Lower leg skin (tissue), 4 donors: ENCODE measurements at regions not wholly inside any gene's neighbourhood (a gene's known extent, or its start where the extent isn't known, plus 50 kb on each side); places are given as distances from the start of the nearest gene placed in this dataset.

Source experiments
- DNase-seq, 2 donors: peaks; one replicate each; pipeline ENCODE4 v3.0.0-alpha.2; 2019; ENCODE audit warnings: low spot score in 2 of 2
- H3K4me3 ChIP-seq: fragments of 200-600 bp; sonication (generic); 2 replicates; pipeline ENCODE4 v1.5.1; 2017; ENCODE audit warnings: mild to moderate bottlenecking, low read depth; ENCODE audit not compliant: poor library complexity, severe bottlenecking
- POLR2A ChIP-seq, 2 donors: fragments of 450-650 bp; IDR thresholded peaks; one replicate each; pipeline ENCODE4 v1.6.1; 2016 to 2017; ENCODE audit warnings: antibody characterized with exemption in 2 of 2, mild to moderate bottlenecking in 1 of 2, moderate library complexity in 1 of 2
- WGBS, 2 donors: methylation state at CpG; one replicate each; pipeline ENCODE4 v1.1.5; 2018; 5-methylcytosine and 5-hydroxymethylcytosine counted together
- intact Hi-C: fragments of 100-400 bp; cut with DNase I; formaldehyde crosslinking; loops from one replicate; pipeline ENCODE4 v1.15.0; 2023; ENCODE audit warnings: low total_unique reads
- TF ChIP-seq, protein P1 (sequence below), 3 donors: fragments of 450-650 bp; IDR thresholded peaks; one replicate each; pipeline ENCODE4 v1.5.1; 2016; ENCODE audit warnings: antibody characterized with exemption in 3 of 3, mild to moderate bottlenecking in 3 of 3, moderate library complexity in 2 of 3

DNA sequence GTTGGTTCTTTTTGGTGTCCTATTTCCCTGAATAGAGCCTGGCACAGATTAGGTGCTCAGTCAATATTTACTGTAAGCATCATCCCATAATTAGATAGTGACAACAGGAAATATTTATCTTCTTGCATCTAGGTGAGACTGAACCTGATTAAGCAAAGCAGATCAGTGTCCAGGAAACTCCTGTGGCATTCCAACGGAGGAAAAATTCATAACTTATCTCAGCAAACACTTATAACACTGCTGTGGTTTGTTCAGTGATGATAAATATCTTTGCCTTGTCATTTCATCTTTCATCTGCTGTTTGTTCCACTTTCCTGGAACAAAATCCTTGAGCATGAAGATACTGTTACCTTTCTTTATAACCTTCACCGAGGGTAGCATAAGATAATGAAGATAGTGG is 1160.3 kb upstream of the AUTS2 start:
- DNase-seq: no peak
- intact Hi-C loops: no loop called here
- H3K4me3 ChIP-seq: no peak overlapping the region
- 40 to 46% methylated on average over 2 of the region's 2 CpGs for WGBS, 2 donors
- TF ChIP-seq, protein P1, sequence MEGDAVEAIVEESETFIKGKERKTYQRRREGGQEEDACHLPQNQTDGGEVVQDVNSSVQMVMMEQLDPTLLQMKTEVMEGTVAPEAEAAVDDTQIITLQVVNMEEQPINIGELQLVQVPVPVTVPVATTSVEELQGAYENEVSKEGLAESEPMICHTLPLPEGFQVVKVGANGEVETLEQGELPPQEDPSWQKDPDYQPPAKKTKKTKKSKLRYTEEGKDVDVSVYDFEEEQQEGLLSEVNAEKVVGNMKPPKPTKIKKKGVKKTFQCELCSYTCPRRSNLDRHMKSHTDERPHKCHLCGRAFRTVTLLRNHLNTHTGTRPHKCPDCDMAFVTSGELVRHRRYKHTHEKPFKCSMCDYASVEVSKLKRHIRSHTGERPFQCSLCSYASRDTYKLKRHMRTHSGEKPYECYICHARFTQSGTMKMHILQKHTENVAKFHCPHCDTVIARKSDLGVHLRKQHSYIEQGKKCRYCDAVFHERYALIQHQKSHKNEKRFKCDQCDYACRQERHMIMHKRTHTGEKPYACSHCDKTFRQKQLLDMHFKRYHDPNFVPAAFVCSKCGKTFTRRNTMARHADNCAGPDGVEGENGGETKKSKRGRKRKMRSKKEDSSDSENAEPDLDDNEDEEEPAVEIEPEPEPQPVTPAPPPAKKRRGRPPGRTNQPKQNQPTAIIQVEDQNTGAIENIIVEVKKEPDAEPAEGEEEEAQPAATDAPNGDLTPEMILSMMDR (IDR thresholded peaks at IDR 0.05): no peak
- TF ChIP-seq POLR2A (IDR thresholded peaks at IDR 0.05): no peak

DNA sequence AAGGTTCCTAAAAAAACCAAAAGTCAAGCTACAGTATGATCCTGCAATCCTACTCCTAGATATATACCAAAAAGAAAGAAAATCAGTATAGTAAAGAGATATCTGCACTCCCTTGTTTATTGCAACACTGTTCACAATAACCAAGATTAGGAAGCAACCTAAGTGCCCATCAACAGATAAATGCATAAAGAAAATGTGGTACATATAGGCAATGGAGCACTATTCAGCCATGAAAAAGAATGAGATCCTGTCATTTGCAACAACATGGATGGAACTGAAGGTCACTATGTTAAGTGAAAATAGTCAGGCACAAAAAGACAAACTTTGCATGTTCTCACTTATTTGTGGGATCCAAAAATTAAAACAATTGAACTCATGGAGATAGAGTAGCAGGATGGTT is 1159.5 kb upstream of the AUTS2 start:
- DNase-seq: no peak
- intact Hi-C loops: no loop called here
- TF ChIP-seq, protein P1 (IDR thresholded peaks at IDR 0.05): no peak
- TF ChIP-seq POLR2A (IDR thresholded peaks at IDR 0.05): no peak
- H3K4me3 ChIP-seq: no peak overlapping the region

DNA sequence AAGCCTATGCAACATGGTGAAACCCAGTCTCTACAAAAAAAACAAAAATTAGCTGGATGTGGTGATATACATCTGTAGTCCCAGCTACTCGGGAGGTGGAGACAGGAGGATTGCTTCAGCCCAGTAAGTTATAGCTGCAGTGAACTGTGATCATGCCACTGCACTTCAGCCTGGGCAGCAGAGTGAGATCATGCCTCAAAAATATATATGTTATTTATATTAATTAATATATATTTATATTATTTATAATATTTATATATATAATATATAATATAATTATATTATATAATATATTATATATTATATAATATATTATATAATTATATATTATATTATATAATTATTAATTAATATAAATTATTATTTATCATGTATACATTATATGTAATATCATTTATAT is 1158.4 kb upstream of the AUTS2 start:
- 86 to 87% methylated on average over 1 of the region's 1 CpG for WGBS, 2 donors
- TF ChIP-seq, protein P1 (IDR thresholded peaks at IDR 0.05): no peak
- no peak for TF ChIP-seq POLR2A (IDR thresholded peaks at IDR 0.05)
- intact Hi-C loops: no loop called here
- no peak overlapping the region for H3K4me3 ChIP-seq
- no peak for DNase-seq

DNA sequence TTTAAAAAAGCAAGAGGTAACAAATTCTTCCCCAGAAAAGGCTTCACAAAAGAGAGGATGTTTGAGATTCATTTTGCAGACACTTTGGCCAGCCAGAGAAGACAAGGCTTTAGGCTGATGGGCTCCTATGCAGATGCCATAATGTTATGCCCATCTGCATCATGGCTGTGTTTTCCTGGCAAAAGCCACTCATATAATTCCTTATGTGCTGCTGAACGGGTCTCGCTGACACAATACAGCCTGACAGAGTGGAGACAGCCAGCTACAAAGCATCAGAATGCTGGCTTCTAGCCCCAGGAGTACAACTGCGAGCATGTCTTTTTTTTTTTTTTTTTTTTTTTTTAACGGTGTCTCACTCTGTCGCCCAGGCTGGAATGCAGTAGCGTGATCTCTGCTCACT is 1157.4 kb upstream of the AUTS2 start:
- no peak for TF ChIP-seq POLR2A (IDR thresholded peaks at IDR 0.05)
- TF ChIP-seq, protein P1 (IDR thresholded peaks at IDR 0.05): no peak

DNA sequence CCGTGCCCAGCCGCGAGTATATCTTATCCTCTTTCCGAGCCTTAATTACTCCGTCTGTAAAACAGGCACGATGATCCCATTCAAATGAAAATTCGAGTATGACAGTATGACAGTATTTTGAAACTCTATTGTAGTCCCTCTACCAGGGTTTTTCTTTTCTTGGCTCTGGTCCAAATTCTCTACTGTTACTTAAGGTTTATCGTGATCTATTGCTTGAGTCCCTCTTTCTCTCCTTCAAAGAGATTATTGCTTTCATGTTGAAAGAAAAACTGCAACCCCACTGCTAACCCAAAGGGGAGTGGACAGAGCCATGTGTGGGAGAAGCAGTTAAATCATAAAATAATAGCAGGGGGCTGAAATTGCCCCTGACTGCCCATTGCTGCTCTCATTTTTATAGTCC is 1156.6 kb upstream of the AUTS2 start:
- intact Hi-C loops: no loop called here
- no peak for TF ChIP-seq POLR2A (IDR thresholded peaks at IDR 0.05)
- TF ChIP-seq, protein P1 (IDR thresholded peaks at IDR 0.05): no peak

More for the DNA sequence above, 1157.4 kb upstream of the AUTS2 start:
- intact Hi-C loops: no loop called here
- no peak overlapping the region for H3K4me3 ChIP-seq
- no peak for DNase-seq
- 42% methylated on average over 6 of the region's 6 CpGs for WGBS, 2 donors

GRCh38 chr7:68442931-68443631 is 1155.2 kb upstream of the AUTS2 start:
- no peak for DNase-seq
- TF ChIP-seq POLR2A (IDR thresholded peaks at IDR 0.05): no peak
- TF ChIP-seq, protein P1 (IDR thresholded peaks at IDR 0.05): no peak
- no peak overlapping the region for H3K4me3 ChIP-seq
- intact Hi-C loops: no loop called here
- WGBS, 2 donors: 70 to 75% methylated on average over 6 of the region's 6 CpGs

More for the DNA sequence above, 1156.6 kb upstream of the AUTS2 start:
- DNase-seq: no peak
- WGBS, 2 donors: 83 to 84% methylated on average over 8 of the region's 8 CpGs
- no peak overlapping the region for H3K4me3 ChIP-seq
